ENCODE measurements at regions not wholly inside any gene's neighbourhood (a gene's known extent, or its start where the extent isn't known, plus 50 kb on each side); places are given as distances from the start of the nearest gene placed in this dataset.

- DNase-seq: no peak
These were observed 84.4 kb upstream of the GPRC5B start for GRCh38 chr16:19968891-19969683.

GRCh38 chr16:19967963-19968362 is 83.3 kb upstream of the GPRC5B start:
- no peaks in the 10 kb centered on the region for H3K36me3 Mint-ChIP-seq (ENCODE audit: unreplicated experiment)
- H3K27me3 Mint-ChIP-seq (ENCODE audit: unreplicated experiment): peaks cover 3% of the 10 kb centered on the region
- DNase-seq: no peak
- H3K9me3 Mint-ChIP-seq (ENCODE audit: unreplicated experiment): peaks cover 2% of the 10 kb centered on the region
- no peak overlapping the region for H3K4me3 Mint-ChIP-seq (ENCODE audit: unreplicated experiment)
- H3K4me1 Mint-ChIP-seq (ENCODE audit: low read depth, unreplicated experiment): no peaks in the 10 kb centered on the region
- no peak overlapping the region for H3K27ac Mint-ChIP-seq (ENCODE audit: unreplicated experiment)
- no peak for TF ChIP-seq CTCF (IDR thresholded peaks at IDR 0.05; ENCODE audit: partially characterized antibody, unreplicated experiment)

More at GRCh38 chr16:19968891-19969683, 84.4 kb upstream of the GPRC5B start:
- no peak overlapping the region for H3K27ac Mint-ChIP-seq (ENCODE audit: unreplicated experiment)
- no peaks in the 10 kb centered on the region for H3K36me3 Mint-ChIP-seq (ENCODE audit: unreplicated experiment)
- H3K4me1 Mint-ChIP-seq (ENCODE audit: low read depth, unreplicated experiment): no peaks in the 10 kb centered on the region
- peaks cover 2% of the 10 kb centered on the region for H3K9me3 Mint-ChIP-seq (ENCODE audit: unreplicated experiment)
- TF ChIP-seq CTCF (IDR thresholded peaks at IDR 0.05; ENCODE audit: partially characterized antibody, unreplicated experiment): no peak
- peaks cover 3% of the 10 kb centered on the region for H3K27me3 Mint-ChIP-seq (ENCODE audit: unreplicated experiment)
- H3K4me3 Mint-ChIP-seq (ENCODE audit: unreplicated experiment): no peak overlapping the region

GRCh38 chr16:19967561-19967960 is 82.9 kb upstream of the GPRC5B start:
- H3K9me3 Mint-ChIP-seq (ENCODE audit: unreplicated experiment): peaks cover 2% of the 10 kb centered on the region
- H3K36me3 Mint-ChIP-seq (ENCODE audit: unreplicated experiment): no peaks in the 10 kb centered on the region
- H3K27ac Mint-ChIP-seq (ENCODE audit: unreplicated experiment): no peak overlapping the region
- H3K27me3 Mint-ChIP-seq (ENCODE audit: unreplicated experiment): peaks cover 3% of the 10 kb centered on the region
- H3K4me3 Mint-ChIP-seq (ENCODE audit: unreplicated experiment): no peak overlapping the region
- TF ChIP-seq CTCF (IDR thresholded peaks at IDR 0.05; ENCODE audit: partially characterized antibody, unreplicated experiment): no peak
- DNase-seq: no peak
- no peaks in the 10 kb centered on the region for H3K4me1 Mint-ChIP-seq (ENCODE audit: low read depth, unreplicated experiment)

GRCh38 chr16:19963301-19963700 is 78.7 kb upstream of the GPRC5B start:
- TF ChIP-seq CTCF (IDR thresholded peaks at IDR 0.05; ENCODE audit: partially characterized antibody, unreplicated experiment): no peak
- H3K36me3 Mint-ChIP-seq (ENCODE audit: unreplicated experiment): no peaks in the 10 kb centered on the region
- H3K4me3 Mint-ChIP-seq (ENCODE audit: unreplicated experiment): no peak overlapping the region
- peaks cover 3% of the 10 kb centered on the region for H3K27me3 Mint-ChIP-seq (ENCODE audit: unreplicated experiment)
- no peak overlapping the region for H3K27ac Mint-ChIP-seq (ENCODE audit: unreplicated experiment)
- H3K9me3 Mint-ChIP-seq (ENCODE audit: unreplicated experiment): peaks cover 2% of the 10 kb centered on the region
- no peak for DNase-seq
- no peaks in the 10 kb centered on the region for H3K4me1 Mint-ChIP-seq (ENCODE audit: low read depth, unreplicated experiment)

- H3K4me3 Mint-ChIP-seq (ENCODE audit: unreplicated experiment): no peak overlapping the region
- no peaks in the 10 kb centered on the region for H3K4me1 Mint-ChIP-seq (ENCODE audit: low read depth, unreplicated experiment)
- TF ChIP-seq CTCF (IDR thresholded peaks at IDR 0.05; ENCODE audit: partially characterized antibody, unreplicated experiment): no peak
- no peak for DNase-seq
- no peak overlapping the region for H3K27ac Mint-ChIP-seq (ENCODE audit: unreplicated experiment)
- H3K36me3 Mint-ChIP-seq (ENCODE audit: unreplicated experiment): no peaks in the 10 kb centered on the region
- H3K27me3 Mint-ChIP-seq (ENCODE audit: unreplicated experiment): peaks cover 3% of the 10 kb centered on the region
- no peaks in the 10 kb centered on the region for H3K9me3 Mint-ChIP-seq (ENCODE audit: unreplicated experiment)
These were observed 75.5 kb upstream of the GPRC5B start for GRCh38 chr16:19960183-19960582.

Measured in glutamatergic neuron (in vitro differentiated cells).